Common myeloid progenitor, CD34-positive (primary cell): ENCODE measurements at regions not wholly inside any gene's neighbourhood (a gene's known extent, or its start where the extent isn't known, plus 50 kb on each side); places are given as distances from the start of the nearest gene placed in this dataset.

Experiments
- CTCF ChIA-PET: fragments of 350-600 bp; sonication (Branson Sonifier 250); formaldehyde crosslinking; loops from one replicate; lab custom pipeline; 2021; ENCODE audit warnings: antibody characterized with exemption; lab: Charles Lee
- POLR2A ChIA-PET: fragments of 350-600 bp; sonication (Branson Sonifier 250); formaldehyde crosslinking; loops from one replicate; lab custom pipeline; 2021; ENCODE audit warnings: antibody characterized with exemption; lab: Charles Lee
- DNase-seq, 3 donors: peaks; one replicate each; pipeline versions ENCODE4 v3.0.0 to v3.0.0-alpha.2; 2013
- H3K27ac ChIP-seq, 2 experiments: 1 replicate in 1 of 2; 2 replicates in 1 of 2; pipeline ENCODE4 v1.7.0; 2013; ENCODE audit warnings: inconsistent platforms in 2 of 2, low read length in 2 of 2, mild to moderate bottlenecking in 2 of 2, low read depth in 1 of 2, moderate library complexity in 1 of 2; ENCODE audit not compliant: severe bottlenecking in 2 of 2, insufficient read depth in 1 of 2, poor library complexity in 1 of 2
- H3K27me3 ChIP-seq, 5 experiments: replicated peaks in 2 of 5; 1 replicate in 3 of 5; 2 replicates in 2 of 5; pipeline versions ENCODE4 v1.6.1 to v1.7.0; 2013; ENCODE audit warnings: low read length in 4 of 5, mild to moderate bottlenecking in 2 of 5, moderate library complexity in 2 of 5, inconsistent platforms in 1 of 5; ENCODE audit not compliant: insufficient read depth in 5 of 5, control insufficient read depth in 4 of 5
- H3K36me3 ChIP-seq, 4 experiments: 1 replicate in 2 of 4; 2 replicates in 2 of 4; pipeline versions ENCODE4 v1.6.1 to v1.7.0; 2013; ENCODE audit warnings: low read length in 3 of 4, control low read depth in 1 of 4, mild to moderate bottlenecking in 1 of 4; ENCODE audit not compliant: control insufficient read depth in 4 of 4, insufficient read depth in 4 of 4
- H3K4me1 ChIP-seq, 4 experiments: 1 replicate in 3 of 4; 2 replicates in 1 of 4; pipeline versions ENCODE4 v1.6.1 to v1.7.1; 2013; ENCODE audit warnings: low read length in 3 of 4, mild to moderate bottlenecking in 3 of 4, control low read depth in 1 of 4, inconsistent platforms in 1 of 4, moderate library complexity in 1 of 4; ENCODE audit not compliant: control insufficient read depth in 4 of 4, insufficient read depth in 4 of 4; ENCODE audit errors: control extremely low read depth in 1 of 4
- H3K4me3 ChIP-seq, 7 experiments: 1 replicate in 4 of 7; 2 replicates in 3 of 7; pipeline versions ENCODE4 v1.5.1 to v1.7.0; 2013; ENCODE audit warnings: mild to moderate bottlenecking in 7 of 7, low read length in 6 of 7, moderate library complexity in 6 of 7, inconsistent platforms in 2 of 7, low read depth in 2 of 7, control low read depth in 1 of 7; ENCODE audit not compliant: insufficient read depth in 4 of 7, control insufficient read depth in 1 of 7; ENCODE audit errors: extremely low read depth in 1 of 7
- H3K9me3 ChIP-seq, 5 experiments: 1 replicate in 4 of 5; 2 replicates in 1 of 5; pipeline versions ENCODE4 v1.6.1 to v1.7.1; 2013; ENCODE audit warnings: low read length in 4 of 5, mild to moderate bottlenecking in 2 of 5, inconsistent platforms in 1 of 5, low read depth in 1 of 5, moderate library complexity in 1 of 5; ENCODE audit not compliant: control insufficient read depth in 4 of 5, insufficient read depth in 2 of 5; ENCODE audit errors: control extremely low read depth in 1 of 5
- WGBS: methylation state at CpG from one replicate; pipeline ENCODE4 v1.1.5; 2013; ENCODE audit not compliant: insufficient coverage; 5-methylcytosine and 5-hydroxymethylcytosine counted together

- Histone ChIP-seq H3K36me3 (no peaks in the 10 kb centered on the region), H3K27ac (peak overlapping the region in 1 of 2 experiments; percentile 49), H3K27me3 (no peaks in the 10 kb centered on the region), H3K9me3 (peaks cover 0 to 2% (median 0%) of the 10 kb centered on the region in 5 experiments), H3K4me1 (peaks cover 2 to 20% (median 13%) of the 10 kb centered on the region in 4 experiments), H3K4me3 (no peak overlapping the region)
- DNase-seq = peak in 1 of 3 donors; percentile 7
- WGBS = 63% methylated on average over 8 of the region's 14 CpGs
- CTCF ChIA-PET = interaction anchor here (1.0 to 1.6 kb wide), 5 partner anchors 10 to 756 kb away, joined by 3 to 5 read pairs (median 3); no protein-coding TSS in a partner anchor
- POLR2A ChIA-PET = no interaction called here
Observed at GRCh38 chr5:67494186-67494855, 297.7 kb upstream of the CD180 start.

- Histone ChIP-seq H3K36me3 (no peaks in the 10 kb centered on the region), H3K9me3 (no peaks in the 10 kb centered on the region), H3K27me3 (no peaks in the 10 kb centered on the region), H3K4me1 (peaks cover 2 to 20% (median 13%) of the 10 kb centered on the region in 4 experiments), H3K27ac (no peak overlapping the region), H3K4me3 (no peak overlapping the region)
- POLR2A ChIA-PET = no interaction called here
- DNase-seq = peak in 1 of 3 donors; percentile 5
- WGBS = no CpG with 5 or more reads among the region's 2 CpGs
- CTCF ChIA-PET = interaction anchor here (0.8 to 1.3 kb wide), 3 partner anchors 66 to 759 kb away, joined by 3 to 4 read pairs (median 3); no protein-coding TSS in a partner anchor
Observed at GRCh38 chr5:67493676-67494075, 297.1 kb upstream of the CD180 start.

GRCh38 chr5:67490543-67491321 is 294.1 kb upstream of the CD180 start:
- Histone ChIP-seq H3K27ac (no peak overlapping the region), H3K36me3 (no peaks in the 10 kb centered on the region), H3K9me3 (no peaks in the 10 kb centered on the region), H3K4me1 (peaks cover 2 to 20% (median 13%) of the 10 kb centered on the region in 4 experiments), H3K4me3 (no peak overlapping the region), H3K27me3 (no peaks in the 10 kb centered on the region)
- CTCF ChIA-PET = no interaction called here
- DNase-seq = peak in 1 of 3 donors; percentile 19
- 69% methylated on average over 5 of the region's 8 CpGs for WGBS
- POLR2A ChIA-PET = interaction anchor here (0.6 kb wide), 1 partner anchor 16 kb away, joined by 3 read pairs; no protein-coding TSS in a partner anchor

GRCh38 chr5:67488885-67489284 is 292.3 kb upstream of the CD180 start:
- 100% methylated on average over 4 of the region's 4 CpGs for WGBS
- Histone ChIP-seq H3K4me3 (no peak overlapping the region), H3K9me3 (no peaks in the 10 kb centered on the region), H3K27ac (no peak overlapping the region), H3K27me3 (no peaks in the 10 kb centered on the region), H3K4me1 (peaks cover 0 to 2% (median 0%) of the 10 kb centered on the region in 4 experiments), H3K36me3 (no peaks in the 10 kb centered on the region)
- POLR2A ChIA-PET = no interaction called here
- CTCF ChIA-PET = no interaction called here
- no peak for DNase-seq

- CTCF ChIA-PET = interaction anchor here (1.2 kb wide), 1 partner anchor 19 kb away, joined by 3 read pairs; no protein-coding TSS in a partner anchor
- no peak for DNase-seq
- H3K27me3 ChIP-seq = no peaks in the 10 kb centered on the region
- POLR2A ChIA-PET = no interaction called here
- no peaks in the 10 kb centered on the region for H3K4me1 ChIP-seq
- H3K4me3 ChIP-seq = no peak overlapping the region
- no peak overlapping the region for H3K27ac ChIP-seq
- H3K36me3 ChIP-seq = no peaks in the 10 kb centered on the region
- H3K9me3 ChIP-seq = no peaks in the 10 kb centered on the region
- 100% methylated on average over 2 of the region's 4 CpGs for WGBS
Observed at GRCh38 chr5:67487862-67488261, 291.3 kb upstream of the CD180 start.

GRCh38 chr5:67483453-67484030 is 286.9 kb upstream of the CD180 start:
- no peak overlapping the region for H3K27ac ChIP-seq
- ChIA-PET POLR2A (no interaction called here), CTCF (no interaction called here)
- no peaks in the 10 kb centered on the region for H3K9me3 ChIP-seq
- H3K36me3 ChIP-seq = no peaks in the 10 kb centered on the region
- no peaks in the 10 kb centered on the region for H3K27me3 ChIP-seq
- H3K4me3 ChIP-seq = no peak overlapping the region
- no peaks in the 10 kb centered on the region for H3K4me1 ChIP-seq
- no peak for DNase-seq
- 80% methylated on average over 1 of the region's 2 CpGs for WGBS
